CD4-positive, alpha-beta T cell (primary cell): ENCODE measurements at regions not wholly inside any gene's neighbourhood (a gene's known extent, or its start where the extent isn't known, plus 50 kb on each side); places are given as distances from the start of the nearest gene placed in this dataset.
A peak's percentile ranks its signal among the peaks of the same experiment; 100 is the strongest.
"Not testable (repeated sequence)": the region's sequence is repeated elsewhere in the genome, so short reads cannot be mapped to it uniquely, and the experiment has no call there.

Experiments
- ATAC-seq: fragments of 200-7000 bp; cut with Tn5 transposase; one replicate; pipeline ENCODE4 v1.10.0; 2022; ENCODE audit warnings: mild to moderate bottlenecking; ENCODE audit not compliant: poor library complexity
- CTCF ChIA-PET: fragments of 350-600 bp; sonication (Branson Sonifier 250); formaldehyde crosslinking; loops from one replicate; lab custom pipeline; 2021; ENCODE audit warnings: antibody characterized with exemption, inconsistent platforms; lab: Charles Lee
- POLR2A ChIA-PET: fragments of 350-600 bp; sonication (Branson Sonifier 250); formaldehyde crosslinking; loops from one replicate; lab custom pipeline; 2021; ENCODE audit warnings: antibody characterized with exemption, inconsistent platforms; lab: Charles Lee
- DNase-seq, 14 experiments: peaks; one replicate each; pipeline ENCODE4 v3.0.0-alpha.2; 2013 to 2020; ENCODE audit warnings: mixed read lengths in 2 of 14
- H3K27ac ChIP-seq, 2 donors: one replicate each; pipeline versions ENCODE4 v1.5.1 to v1.7.0; 2013; ENCODE audit warnings: low read length in 2 of 2, low read depth in 1 of 2, mild to moderate bottlenecking in 1 of 2
- H3K27me3 ChIP-seq, 2 experiments: 1 replicate in 1 of 2; 2 replicates in 1 of 2; pipeline versions ENCODE4 v1.6.1 to v1.7.0; 2013; ENCODE audit warnings: low read length in 2 of 2, control low read depth in 1 of 2, mild to moderate bottlenecking in 1 of 2, moderate library complexity in 1 of 2; ENCODE audit not compliant: insufficient read depth in 2 of 2, control insufficient read depth in 1 of 2
- H3K36me3 ChIP-seq: one replicate; pipeline ENCODE4 v1.6.1; 2013; ENCODE audit warnings: low read length, control low read depth; ENCODE audit not compliant: insufficient read depth
- H3K4me1 ChIP-seq: one replicate; pipeline ENCODE4 v1.6.1; 2013; ENCODE audit warnings: low read length, control low read depth; ENCODE audit not compliant: insufficient read depth
- H3K4me3 ChIP-seq: one replicate; pipeline ENCODE4 v1.5.1; 2013; ENCODE audit warnings: mild to moderate bottlenecking, low read length, moderate library complexity
- H3K9me3 ChIP-seq, 2 experiments: 1 replicate in 1 of 2; 2 replicates in 1 of 2; pipeline versions ENCODE4 v1.6.1 to v1.7.0; 2013; ENCODE audit warnings: low read length in 2 of 2, mild to moderate bottlenecking in 2 of 2, control low read depth in 1 of 2, moderate library complexity in 1 of 2; ENCODE audit not compliant: control insufficient read depth in 1 of 2, insufficient read depth in 1 of 2
- H3K27ac Mint-ChIP-seq: one replicate; pipeline ENCODE4 v1.8.0; 2020; ENCODE audit warnings: mixed read lengths
- H3K27me3 Mint-ChIP-seq: one replicate; pipeline ENCODE4 v1.8.0; 2021; ENCODE audit warnings: mixed read lengths
- H3K36me3 Mint-ChIP-seq: one replicate; pipeline ENCODE4 v1.8.0; 2021; ENCODE audit warnings: low read depth, mixed read lengths
- H3K4me1 Mint-ChIP-seq: one replicate; pipeline ENCODE4 v1.8.0; 2021; ENCODE audit warnings: low read depth, mixed read lengths
- H3K4me3 Mint-ChIP-seq: one replicate; pipeline ENCODE4 v1.8.0; 2020; ENCODE audit warnings: mild to moderate bottlenecking, mixed read lengths
- H3K9me3 Mint-ChIP-seq: one replicate; pipeline ENCODE4 v1.8.0; 2020; ENCODE audit warnings: mixed read lengths
- CTCF ChIP-seq: fragments of 200-600 bp; IDR thresholded peaks from one replicate; pipeline ENCODE4 v1.8.0; 2022; ENCODE audit warnings: antibody characterized with exemption, mild to moderate bottlenecking
- intact Hi-C, 2 experiments: fragments of 100-400 bp; cut with DNase I in 1 of 2; cut with micrococcal nuclease in 1 of 2; formaldehyde crosslinking; loops; one replicate each; pipeline versions ENCODE4 v1.15.1 to v1.9.0; 2023 to 2025; cut with DNase I, micrococcal nuclease

GRCh38 chr5:50550993-50551392 is 109.9 kb upstream of the EMB start:
- Mint-ChIP-seq H3K36me3 (no peaks in the 10 kb centered on the region), H3K27ac (no peak overlapping the region)
- TF ChIP-seq CTCF: no peak

GRCh38 chr5:50553560-50553984 is 112.5 kb upstream of the EMB start:
- H3K27ac Mint-ChIP-seq: no peak overlapping the region

More at GRCh38 chr5:50550993-50551392, 109.9 kb upstream of the EMB start:
- intact Hi-C loops: no loop called here
- H3K27ac ChIP-seq: no peak overlapping the region
- no peaks in the 10 kb centered on the region for H3K27me3 Mint-ChIP-seq
- no peak for ATAC-seq
- H3K4me1 Mint-ChIP-seq: peaks cover 28% of the 10 kb centered on the region
- H3K4me3 Mint-ChIP-seq: no peak overlapping the region
- H3K36me3 ChIP-seq: no peaks in the 10 kb centered on the region
- DNase-seq: no peak
- no peaks in the 10 kb centered on the region for H3K27me3 ChIP-seq
- CTCF ChIA-PET: interaction anchor here (0.7 kb wide), 1 partner anchor 19 kb away, joined by 3 read pairs; no protein-coding TSS in a partner anchor
- no peaks in the 10 kb centered on the region for H3K9me3 ChIP-seq
- H3K9me3 Mint-ChIP-seq: no peaks in the 10 kb centered on the region
- POLR2A ChIA-PET: no interaction called here
- no peak overlapping the region for H3K4me3 ChIP-seq
- H3K4me1 ChIP-seq: peaks cover 6% of the 10 kb centered on the region

GRCh38 chr5:50558640-50559039 is 107.8 kb upstream of the PARP8 start:
- H3K27ac ChIP-seq, POLR2A ChIA-PET, H3K9me3 ChIP-seq, intact Hi-C loops, H3K36me3 ChIP-seq, CTCF ChIA-PET, H3K27ac Mint-ChIP-seq, H3K27me3 Mint-ChIP-seq, H3K4me3 ChIP-seq, H3K9me3 Mint-ChIP-seq, H3K4me1 ChIP-seq, H3K27me3 ChIP-seq, H3K36me3 Mint-ChIP-seq, H3K4me3 Mint-ChIP-seq, DNase-seq, ATAC-seq: not testable (repeated sequence)
- peaks cover 15% of the 10 kb centered on the region for H3K4me1 Mint-ChIP-seq

More at GRCh38 chr5:50553560-50553984, 112.5 kb upstream of the EMB start:
- Histone ChIP-seq H3K4me3 (no peak overlapping the region), H3K27ac (no peak overlapping the region), H3K27me3 (no peaks in the 10 kb centered on the region), H3K36me3 (no peaks in the 10 kb centered on the region), H3K4me1 (peaks cover 6% of the 10 kb centered on the region), H3K9me3 (no peaks in the 10 kb centered on the region)
- H3K9me3 Mint-ChIP-seq: no peaks in the 10 kb centered on the region
- H3K4me3 Mint-ChIP-seq: no peak overlapping the region
- no peak for TF ChIP-seq CTCF
- DNase-seq: peak in 2 of 14 experiments; percentile 9 to 24
- CTCF ChIA-PET: no interaction called here
- ATAC-seq: no peak
- POLR2A ChIA-PET: no interaction called here
- H3K27me3 Mint-ChIP-seq: no peaks in the 10 kb centered on the region
- intact Hi-C loops: no loop called here
- peaks cover 26% of the 10 kb centered on the region for H3K4me1 Mint-ChIP-seq
- no peaks in the 10 kb centered on the region for H3K36me3 Mint-ChIP-seq

- Mint-ChIP-seq H3K36me3 (no peaks in the 10 kb centered on the region), H3K9me3 (no peaks in the 10 kb centered on the region), H3K4me1 (peaks cover 21% of the 10 kb centered on the region), H3K27me3 (no peaks in the 10 kb centered on the region), H3K4me3 (no peak overlapping the region), H3K27ac (no peak overlapping the region)
- DNase-seq (no peak), ATAC-seq (no peak)
- H3K4me1 ChIP-seq: peaks cover 4% of the 10 kb centered on the region
- H3K27me3 ChIP-seq: no peaks in the 10 kb centered on the region
- H3K36me3 ChIP-seq: no peaks in the 10 kb centered on the region
- no peaks in the 10 kb centered on the region for H3K9me3 ChIP-seq
- intact Hi-C loops: no loop called here
- no peak for TF ChIP-seq CTCF
- H3K27ac ChIP-seq: no peak overlapping the region
- no peak overlapping the region for H3K4me3 ChIP-seq
- ChIA-PET CTCF (no interaction called here), POLR2A (no interaction called here)
Measured at GRCh38 chr5:50559955-50560354, 106.5 kb upstream of the PARP8 start.
